GM06990 (cell line): ENCODE measurements at regions not wholly inside any gene's neighbourhood (a gene's known extent, or its start where the extent isn't known, plus 50 kb on each side); places are given as distances from the start of the nearest gene placed in this dataset.

Experiments
- DNase-seq: peaks from one replicate; pipeline ENCODE4 v3.0.0-alpha.2; 2011; ENCODE audit not compliant: insufficient read length; ENCODE audit errors: extremely low read depth
- H3K27me3 ChIP-seq: replicated peaks from 2 replicates; pipeline ENCODE4 v1.6.0; 2011; ENCODE audit warnings: low read length; ENCODE audit not compliant: control insufficient read depth, insufficient read depth
- H3K36me3 ChIP-seq: 2 replicates; pipeline ENCODE4 v1.5.1; 2011; ENCODE audit warnings: low read length; ENCODE audit not compliant: control insufficient read depth, insufficient read depth
- H3K4me3 ChIP-seq: replicated peaks from 2 replicates; pipeline ENCODE4 v1.5.1; 2011; ENCODE audit warnings: low read depth, mild to moderate bottlenecking, control low read depth, low read length
- TF ChIP-seq, protein P1 (sequence below): IDR thresholded peaks from 2 replicates; pipeline ENCODE4 v1.5.1; 2011; ENCODE audit warnings: low read length, control low read depth, mild to moderate bottlenecking, inconsistent platforms; ENCODE audit not compliant: insufficient read depth, poor library complexity, severe bottlenecking

DNA sequence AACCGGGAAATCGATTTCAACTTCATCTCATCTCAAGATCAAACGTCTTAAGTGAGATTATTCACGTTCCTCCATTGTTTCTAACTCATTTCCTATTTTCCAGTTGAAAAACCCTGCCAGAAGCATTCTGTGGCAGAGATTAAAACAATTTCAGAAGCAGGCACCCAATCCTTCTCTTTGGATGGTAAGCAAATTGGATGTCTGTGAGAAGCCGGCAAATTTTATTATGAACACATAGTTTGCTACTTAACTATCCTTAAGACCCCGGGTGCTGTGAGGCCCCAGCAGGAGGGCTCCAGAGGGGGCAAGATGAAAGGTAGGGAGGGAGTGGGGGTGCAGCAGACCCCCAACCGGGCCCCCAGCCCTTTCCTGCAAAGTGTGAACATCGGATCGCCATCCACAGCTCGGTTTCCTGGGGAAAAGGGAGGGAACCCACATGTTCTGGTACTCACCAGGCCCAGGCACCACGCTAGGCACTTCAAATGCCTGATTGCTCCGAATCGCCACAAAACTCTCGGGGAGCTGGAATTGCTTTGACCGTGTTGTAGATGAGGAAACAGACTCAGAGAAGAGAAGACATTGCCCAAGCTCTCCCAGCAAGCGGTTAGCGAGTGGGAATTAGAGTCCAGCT is 167.1 kb upstream of the MVB12B start:
- TF ChIP-seq, protein P1, sequence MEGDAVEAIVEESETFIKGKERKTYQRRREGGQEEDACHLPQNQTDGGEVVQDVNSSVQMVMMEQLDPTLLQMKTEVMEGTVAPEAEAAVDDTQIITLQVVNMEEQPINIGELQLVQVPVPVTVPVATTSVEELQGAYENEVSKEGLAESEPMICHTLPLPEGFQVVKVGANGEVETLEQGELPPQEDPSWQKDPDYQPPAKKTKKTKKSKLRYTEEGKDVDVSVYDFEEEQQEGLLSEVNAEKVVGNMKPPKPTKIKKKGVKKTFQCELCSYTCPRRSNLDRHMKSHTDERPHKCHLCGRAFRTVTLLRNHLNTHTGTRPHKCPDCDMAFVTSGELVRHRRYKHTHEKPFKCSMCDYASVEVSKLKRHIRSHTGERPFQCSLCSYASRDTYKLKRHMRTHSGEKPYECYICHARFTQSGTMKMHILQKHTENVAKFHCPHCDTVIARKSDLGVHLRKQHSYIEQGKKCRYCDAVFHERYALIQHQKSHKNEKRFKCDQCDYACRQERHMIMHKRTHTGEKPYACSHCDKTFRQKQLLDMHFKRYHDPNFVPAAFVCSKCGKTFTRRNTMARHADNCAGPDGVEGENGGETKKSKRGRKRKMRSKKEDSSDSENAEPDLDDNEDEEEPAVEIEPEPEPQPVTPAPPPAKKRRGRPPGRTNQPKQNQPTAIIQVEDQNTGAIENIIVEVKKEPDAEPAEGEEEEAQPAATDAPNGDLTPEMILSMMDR: no peak
- Histone ChIP-seq H3K27me3 (no peaks in the 10 kb centered on the region; the same call in none of the 2 replicates), H3K36me3 (no peaks in the 10 kb centered on the region), H3K4me3 (no peak overlapping the region)
- DNase-seq: no peak

DNA sequence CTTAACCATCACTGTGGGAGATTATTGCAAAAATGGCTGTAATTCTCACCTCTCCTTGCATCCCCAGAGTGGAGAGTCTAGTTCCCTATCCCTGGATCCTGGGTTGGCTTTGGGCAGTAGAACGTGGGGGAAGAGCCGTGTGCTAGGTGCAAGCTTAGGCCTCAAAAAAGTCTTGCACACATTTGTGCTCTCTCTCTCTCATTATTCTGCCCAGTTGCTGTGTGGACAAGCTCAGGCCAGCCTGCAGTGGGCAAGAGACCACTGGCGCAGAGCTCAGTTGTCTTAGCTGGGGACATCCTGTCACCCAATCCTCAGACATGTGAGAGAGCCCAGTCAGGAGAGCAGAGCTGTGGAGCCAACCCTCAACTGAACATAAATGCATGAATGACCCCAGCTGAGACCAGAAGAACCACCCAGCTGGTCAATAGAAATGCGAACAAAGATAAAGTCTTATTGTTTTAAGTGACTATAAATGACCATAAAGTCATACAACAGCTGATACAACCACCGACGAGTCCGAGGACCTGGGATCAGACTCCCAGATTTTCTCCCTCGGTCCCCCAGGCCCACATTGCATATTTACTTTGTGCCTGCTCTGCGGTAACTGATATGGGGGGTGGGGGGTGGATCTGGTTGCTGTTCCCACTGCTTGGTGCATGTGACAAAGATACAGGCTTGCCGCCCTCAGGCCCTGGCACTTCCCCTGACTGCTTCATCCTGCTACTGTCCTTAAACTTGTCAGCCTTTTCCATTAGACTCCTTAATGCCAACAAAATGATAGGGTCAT is 166.4 kb upstream of the MVB12B start:
- no peaks in the 10 kb centered on the region for H3K36me3 ChIP-seq
- DNase-seq: no peak
- TF ChIP-seq, protein P1: no peak
- H3K4me3 ChIP-seq: no peak overlapping the region
- no peaks in the 10 kb centered on the region; the same call in 1 of the 2 replicates for H3K27me3 ChIP-seq

DNA sequence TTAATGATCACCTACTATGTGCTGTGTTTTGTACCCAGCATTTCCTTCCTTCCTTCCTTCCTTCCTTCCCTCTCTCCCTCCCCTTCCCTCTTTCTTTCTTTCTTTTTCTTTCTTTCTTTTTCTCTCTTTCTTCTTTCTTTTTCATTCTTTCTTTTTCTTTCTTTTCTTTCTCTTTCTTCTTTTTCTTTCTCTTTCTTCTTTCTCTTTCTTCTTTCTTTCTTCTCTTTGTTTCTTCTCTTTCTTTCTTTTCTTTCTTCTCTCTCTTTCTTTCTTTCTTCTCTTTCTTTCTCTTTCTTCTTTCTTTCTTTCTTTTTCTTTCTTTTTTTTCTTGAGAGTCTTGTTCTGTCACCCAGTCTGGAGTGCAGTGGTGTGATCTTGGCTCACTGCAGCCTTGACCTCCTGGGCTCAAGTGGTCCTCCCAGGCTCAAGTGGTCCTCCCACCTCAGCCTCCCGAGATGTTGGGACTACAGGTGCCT is 165.7 kb upstream of the MVB12B start:
- no peaks in the 10 kb centered on the region for H3K36me3 ChIP-seq
- no peaks in the 10 kb centered on the region; the same call in 1 of the 2 replicates for H3K27me3 ChIP-seq
- TF ChIP-seq, protein P1: no peak
- DNase-seq: no peak
- no peak overlapping the region for H3K4me3 ChIP-seq

DNA sequence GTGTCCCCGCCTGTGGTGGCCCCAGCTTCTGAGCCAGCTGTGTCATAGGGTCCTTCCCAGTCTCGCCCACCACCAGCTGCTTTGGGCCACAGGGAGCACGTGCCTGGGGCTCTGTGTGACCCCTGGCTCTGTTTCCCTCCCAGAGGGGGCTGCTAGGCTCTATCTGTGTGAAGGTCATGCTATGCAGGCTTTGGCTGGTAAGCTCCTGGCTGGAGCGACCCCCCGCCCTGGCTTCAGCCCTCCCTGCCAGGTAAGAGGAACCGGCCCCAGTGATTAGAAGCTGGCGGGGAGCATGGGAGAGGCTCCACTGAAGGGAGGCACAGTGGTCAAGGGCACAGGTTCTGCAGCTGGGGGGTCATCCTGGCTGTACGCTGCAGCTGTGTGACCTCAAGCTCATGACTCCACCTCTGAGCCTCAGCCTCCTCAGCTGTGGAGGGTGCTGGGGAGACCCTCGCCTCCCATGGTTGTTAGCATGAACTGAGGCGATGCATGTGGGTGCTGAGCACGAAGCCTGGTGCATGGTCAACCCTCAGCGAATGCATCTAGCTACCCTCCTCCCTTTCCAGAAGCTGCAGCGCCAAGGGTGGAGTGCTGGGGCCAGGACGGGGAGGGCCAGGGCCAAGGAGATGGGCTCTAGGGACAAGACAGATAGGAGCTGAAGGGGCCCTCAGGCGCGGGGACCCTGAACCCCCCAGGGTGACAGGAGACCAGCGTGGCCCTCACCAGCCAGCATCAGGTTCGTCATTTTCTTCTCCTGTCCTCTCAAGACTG is 163.8 kb upstream of the MVB12B start:
- TF ChIP-seq, protein P1: no peak
- Histone ChIP-seq H3K36me3 (no peaks in the 10 kb centered on the region), H3K4me3 (no peak overlapping the region), H3K27me3 (no peaks in the 10 kb centered on the region; the same call in none of the 2 replicates)
- no peak for DNase-seq

DNA sequence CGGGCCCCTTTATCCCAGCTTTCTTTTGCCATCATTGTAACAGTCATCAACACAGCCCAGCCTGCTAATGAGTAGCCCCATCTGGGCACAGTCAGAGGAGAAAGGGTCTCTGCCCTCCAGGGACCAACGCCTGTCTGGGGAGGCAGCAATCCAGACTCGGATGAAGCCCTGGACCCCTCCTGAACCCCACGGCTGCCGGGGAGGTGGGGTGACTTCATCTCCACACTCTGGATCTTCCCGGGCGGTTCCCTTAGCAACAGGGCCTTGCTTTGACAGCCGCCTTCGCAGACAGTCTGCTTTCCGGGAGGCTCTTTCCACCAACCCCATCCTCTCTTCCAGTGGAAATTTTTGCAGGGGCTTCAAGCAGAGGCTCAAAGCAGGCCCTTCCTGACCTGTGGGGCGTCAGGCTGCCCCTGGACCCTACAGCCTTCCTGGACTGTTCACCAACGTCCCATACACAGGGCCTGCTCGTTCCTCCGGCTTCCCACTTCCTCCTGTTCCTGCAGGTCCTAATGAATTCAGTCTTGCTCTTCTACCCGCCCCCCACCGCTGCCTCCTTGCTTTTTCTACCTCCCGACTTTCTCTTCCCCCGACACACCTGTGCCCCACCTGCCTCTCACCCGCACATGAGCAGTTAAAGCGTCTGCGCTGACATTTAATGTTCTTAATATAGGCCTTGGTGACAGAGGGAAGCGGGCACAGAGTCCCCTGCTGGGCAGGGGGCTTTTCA is 161.7 kb upstream of the MVB12B start:
- no peaks in the 10 kb centered on the region for H3K36me3 ChIP-seq
- no peaks in the 10 kb centered on the region; the same call in none of the 2 replicates for H3K27me3 ChIP-seq
- TF ChIP-seq, protein P1: no peak
- no peak for DNase-seq
- H3K4me3 ChIP-seq: no peak overlapping the region
